ENCODE measurements at regions not wholly inside any gene's neighbourhood (a gene's known extent, or its start where the extent isn't known, plus 50 kb on each side); places are given as distances from the start of the nearest gene placed in this dataset.

GRCh38 chr9:79976257-79977073 lies 404.7 kb downstream of the TLE4 start:
- no peak for TF ChIP-seq POLR2AphosphoS5 (IDR thresholded peaks at IDR 0.05; ENCODE audit: low read depth, low read length)
- no peak for TF ChIP-seq REST (IDR thresholded peaks at IDR 0.05; ENCODE audit: insufficient read depth in 1 of 2, low read depth in 2 of 2, low read length in 2 of 2)
- TF ChIP-seq TAF1 (IDR thresholded peaks at IDR 0.05; ENCODE audit: borderline replicate concordance, insufficient read depth, low read length), result no peak
- TF ChIP-seq SIN3A (IDR thresholded peaks at IDR 0.05; ENCODE audit: borderline replicate concordance, insufficient read depth, low read length), result no peak
